Mesodermal cell (in vitro differentiated cells): ENCODE measurements at regions not wholly inside any gene's neighbourhood (a gene's known extent, or its start where the extent isn't known, plus 50 kb on each side); places are given as distances from the start of the nearest gene placed in this dataset.

Source experiments
- H3K27ac ChIP-seq: 2 replicates; pipeline ENCODE4 v1.7.0; 2013; ENCODE audit warnings: mild to moderate bottlenecking, low read depth, low read length, moderate library complexity; ENCODE audit not compliant: severe bottlenecking
- H3K36me3 ChIP-seq: 2 replicates; pipeline ENCODE4 v1.7.1; 2013; ENCODE audit warnings: mild to moderate bottlenecking, low read length, moderate library complexity; ENCODE audit not compliant: control insufficient read depth, insufficient read depth
- H3K4me1 ChIP-seq: one replicate; pipeline ENCODE4 v1.7.1; 2013; ENCODE audit warnings: mild to moderate bottlenecking, low read length; ENCODE audit not compliant: insufficient read depth, control insufficient read depth, poor library complexity, severe bottlenecking
- H3K4me3 ChIP-seq: 2 replicates; pipeline ENCODE4 v1.7.0; 2013; ENCODE audit warnings: low read length, control low read depth, mild to moderate bottlenecking; ENCODE audit not compliant: insufficient read depth, poor library complexity, severe bottlenecking; ENCODE audit errors: extremely low read depth
- H3K9me3 ChIP-seq: 2 replicates; pipeline ENCODE4 v1.7.1; 2013; ENCODE audit warnings: mild to moderate bottlenecking, low read length, moderate library complexity; ENCODE audit not compliant: control insufficient read depth
- WGBS, 2 experiments: methylation state at CpG; one replicate each; pipeline ENCODE4 v1.1.5; 2013; ENCODE audit warnings: missing lambda C conversion rate in 2 of 2; ENCODE audit not compliant: insufficient coverage in 2 of 2; 5-methylcytosine and 5-hydroxymethylcytosine counted together

- H3K36me3 ChIP-seq, result no peaks in the 10 kb centered on the region
- no peak overlapping the region for H3K4me3 ChIP-seq
- H3K4me1 ChIP-seq, result no peaks in the 10 kb centered on the region
- H3K9me3 ChIP-seq, result peaks cover 5% of the 10 kb centered on the region
- no peak overlapping the region for H3K27ac ChIP-seq
These were observed 201.2 kb downstream of the SUCLG1 start for GRCh38 chr2:84257831-84258230.

- H3K9me3 ChIP-seq, result no peaks in the 10 kb centered on the region
- 89 to 100% methylated on average over 1 to 2 of the region's 2 CpGs for WGBS, 2 experiments
- H3K4me3 ChIP-seq, result no peak overlapping the region
- no peaks in the 10 kb centered on the region for H3K36me3 ChIP-seq
- no peak overlapping the region for H3K27ac ChIP-seq
- no peaks in the 10 kb centered on the region for H3K4me1 ChIP-seq
These were observed 207.3 kb downstream of the SUCLG1 start for GRCh38 chr2:84251651-84252302.

- 65 to 93% methylated on average over 4 of the region's 4 CpGs for WGBS, 2 experiments
- Histone ChIP-seq H3K4me3 (no peak overlapping the region), H3K4me1 (no peaks in the 10 kb centered on the region), H3K36me3 (no peaks in the 10 kb centered on the region), H3K27ac (no peak overlapping the region), H3K9me3 (no peaks in the 10 kb centered on the region)
These were observed 209.9 kb downstream of the SUCLG1 start for GRCh38 chr2:84249140-84249539.

GRCh38 chr2:84247532-84247931 is 211.5 kb downstream of the SUCLG1 start:
- Histone ChIP-seq H3K27ac (no peak overlapping the region), H3K4me1 (peaks cover 5% of the 10 kb centered on the region), H3K9me3 (no peaks in the 10 kb centered on the region), H3K36me3 (no peaks in the 10 kb centered on the region), H3K4me3 (no peak overlapping the region)
- 70 to 80% methylated on average over 1 to 2 of the region's 3 CpGs for WGBS, 2 experiments

- H3K4me3 ChIP-seq, result no peak overlapping the region
- peaks cover 5% of the 10 kb centered on the region for H3K4me1 ChIP-seq
- H3K27ac ChIP-seq, result no peak overlapping the region
- WGBS, 2 experiments, result 87 to 96% methylated on average over 7 to 9 of the region's 9 CpGs
- H3K9me3 ChIP-seq, result no peaks in the 10 kb centered on the region
- no peaks in the 10 kb centered on the region for H3K36me3 ChIP-seq
These were observed 215.0 kb downstream of the SUCLG1 start for GRCh38 chr2:84243788-84244733.

GRCh38 chr2:84238907-84239306 is 220.2 kb downstream of the SUCLG1 start:
- Histone ChIP-seq H3K4me1 (peaks cover 4% of the 10 kb centered on the region), H3K4me3 (no peak overlapping the region), H3K9me3 (no peaks in the 10 kb centered on the region), H3K27ac (no peak overlapping the region), H3K36me3 (no peaks in the 10 kb centered on the region)
- WGBS, 2 experiments, result 71 to 86% methylated on average over 2 of the region's 2 CpGs

GRCh38 chr2:84236288-84236687 is 222.8 kb downstream of the SUCLG1 start:
- WGBS, 2 experiments, result 81 to 96% methylated on average over 5 to 6 of the region's 7 CpGs
- no peaks in the 10 kb centered on the region for H3K36me3 ChIP-seq
- H3K4me3 ChIP-seq, result no peak overlapping the region

GRCh38 chr2:84234103-84234502 is 225.0 kb downstream of the SUCLG1 start:
- WGBS, 2 experiments, result 40 to 71% methylated on average over 1 to 2 of the region's 6 CpGs
- H3K9me3 ChIP-seq, result no peaks in the 10 kb centered on the region
- no peaks in the 10 kb centered on the region for H3K4me1 ChIP-seq
- no peaks in the 10 kb centered on the region for H3K36me3 ChIP-seq
- no peak overlapping the region for H3K27ac ChIP-seq
- H3K4me3 ChIP-seq, result no peak overlapping the region

More at GRCh38 chr2:84236288-84236687, 222.8 kb downstream of the SUCLG1 start:
- H3K27ac ChIP-seq, result no peak overlapping the region
- no peaks in the 10 kb centered on the region for H3K4me1 ChIP-seq
- H3K9me3 ChIP-seq, result no peaks in the 10 kb centered on the region

- H3K9me3 ChIP-seq, result no peaks in the 10 kb centered on the region
- H3K4me1 ChIP-seq, result no peaks in the 10 kb centered on the region
- 100% methylated on average over 1 of the region's 1 CpG; no CpG with 5 or more reads in 1 of the 2 experiments for WGBS, 2 experiments
These were observed 227.6 kb downstream of the SUCLG1 start for GRCh38 chr2:84231478-84231877.

GRCh38 chr2:84224121-84224520 is 235.0 kb downstream of the SUCLG1 start:
- Histone ChIP-seq H3K27ac (no peak overlapping the region), H3K4me3 (no peak overlapping the region), H3K36me3 (no peaks in the 10 kb centered on the region), H3K9me3 (no peaks in the 10 kb centered on the region), H3K4me1 (peaks cover 13% of the 10 kb centered on the region)

More at GRCh38 chr2:84231478-84231877, 227.6 kb downstream of the SUCLG1 start:
- Histone ChIP-seq H3K27ac (no peak overlapping the region), H3K4me3 (no peak overlapping the region), H3K36me3 (no peaks in the 10 kb centered on the region)

GRCh38 chr2:84223191-84223590 is 235.9 kb downstream of the SUCLG1 start:
- H3K4me3 ChIP-seq, result no peak overlapping the region
- H3K4me1 ChIP-seq, result peaks cover 13% of the 10 kb centered on the region
- no peaks in the 10 kb centered on the region for H3K36me3 ChIP-seq
- H3K9me3 ChIP-seq, result no peaks in the 10 kb centered on the region
- H3K27ac ChIP-seq, result peak overlapping the region; percentile 41
- WGBS, 2 experiments, result no CpG with 5 or more reads among the region's 2 CpGs
